ENCODE measurements at regions not wholly inside any gene's neighbourhood (a gene's known extent, or its start where the extent isn't known, plus 50 kb on each side); places are given as distances from the start of the nearest gene placed in this dataset.

DNA sequence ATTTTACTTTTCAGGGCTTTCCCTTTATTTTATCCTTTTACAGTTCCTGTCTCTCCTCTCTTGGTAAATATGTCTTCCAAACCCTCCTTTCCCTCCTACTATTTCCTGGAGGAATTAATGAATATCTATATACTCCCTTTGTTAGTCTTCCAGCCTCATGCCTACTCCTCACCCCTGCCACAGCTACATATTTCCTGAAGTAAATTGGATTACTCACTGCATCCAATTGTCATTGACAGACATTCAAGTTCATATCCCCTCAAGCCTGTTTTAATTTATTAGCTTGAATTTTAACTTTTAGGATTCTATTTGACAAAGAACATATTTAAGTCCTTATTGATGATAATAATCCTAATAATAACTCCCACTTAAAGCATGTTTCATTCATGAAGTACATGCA, 314.5 kb downstream of the TMEM161B start:
- TF ChIP-seq ZSCAN29 (IDR thresholded peaks at IDR 0.05): no peak
- no peak for TF ChIP-seq TARDBP (IDR thresholded peaks at IDR 0.05; ENCODE audit: borderline replicate concordance)
- TF ChIP-seq FOXM1 (IDR thresholded peaks at IDR 0.05; ENCODE audit: low read depth, low read length): no peak
- TF ChIP-seq, protein P1, sequence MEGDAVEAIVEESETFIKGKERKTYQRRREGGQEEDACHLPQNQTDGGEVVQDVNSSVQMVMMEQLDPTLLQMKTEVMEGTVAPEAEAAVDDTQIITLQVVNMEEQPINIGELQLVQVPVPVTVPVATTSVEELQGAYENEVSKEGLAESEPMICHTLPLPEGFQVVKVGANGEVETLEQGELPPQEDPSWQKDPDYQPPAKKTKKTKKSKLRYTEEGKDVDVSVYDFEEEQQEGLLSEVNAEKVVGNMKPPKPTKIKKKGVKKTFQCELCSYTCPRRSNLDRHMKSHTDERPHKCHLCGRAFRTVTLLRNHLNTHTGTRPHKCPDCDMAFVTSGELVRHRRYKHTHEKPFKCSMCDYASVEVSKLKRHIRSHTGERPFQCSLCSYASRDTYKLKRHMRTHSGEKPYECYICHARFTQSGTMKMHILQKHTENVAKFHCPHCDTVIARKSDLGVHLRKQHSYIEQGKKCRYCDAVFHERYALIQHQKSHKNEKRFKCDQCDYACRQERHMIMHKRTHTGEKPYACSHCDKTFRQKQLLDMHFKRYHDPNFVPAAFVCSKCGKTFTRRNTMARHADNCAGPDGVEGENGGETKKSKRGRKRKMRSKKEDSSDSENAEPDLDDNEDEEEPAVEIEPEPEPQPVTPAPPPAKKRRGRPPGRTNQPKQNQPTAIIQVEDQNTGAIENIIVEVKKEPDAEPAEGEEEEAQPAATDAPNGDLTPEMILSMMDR (IDR thresholded peaks at IDR 0.05 in 2 of 3, conservative IDR thresholded peaks at IDR 0.05 in 1 of 3; ENCODE audit: control insufficient read depth in 2 of 3, extremely low read depth in 1 of 3, insufficient read depth in 1 of 3, low read depth in 3 of 3, low read length in 3 of 3): no peak
- TF ChIP-seq ZNF592 (IDR thresholded peaks at IDR 0.05): no peak
- TF ChIP-seq EP300 (IDR thresholded peaks at IDR 0.05; ENCODE audit: borderline replicate concordance in 1 of 2, control insufficient read depth in 1 of 2, low read depth in 2 of 2, low read length in 2 of 2): no peak
- TF ChIP-seq, protein P2, sequence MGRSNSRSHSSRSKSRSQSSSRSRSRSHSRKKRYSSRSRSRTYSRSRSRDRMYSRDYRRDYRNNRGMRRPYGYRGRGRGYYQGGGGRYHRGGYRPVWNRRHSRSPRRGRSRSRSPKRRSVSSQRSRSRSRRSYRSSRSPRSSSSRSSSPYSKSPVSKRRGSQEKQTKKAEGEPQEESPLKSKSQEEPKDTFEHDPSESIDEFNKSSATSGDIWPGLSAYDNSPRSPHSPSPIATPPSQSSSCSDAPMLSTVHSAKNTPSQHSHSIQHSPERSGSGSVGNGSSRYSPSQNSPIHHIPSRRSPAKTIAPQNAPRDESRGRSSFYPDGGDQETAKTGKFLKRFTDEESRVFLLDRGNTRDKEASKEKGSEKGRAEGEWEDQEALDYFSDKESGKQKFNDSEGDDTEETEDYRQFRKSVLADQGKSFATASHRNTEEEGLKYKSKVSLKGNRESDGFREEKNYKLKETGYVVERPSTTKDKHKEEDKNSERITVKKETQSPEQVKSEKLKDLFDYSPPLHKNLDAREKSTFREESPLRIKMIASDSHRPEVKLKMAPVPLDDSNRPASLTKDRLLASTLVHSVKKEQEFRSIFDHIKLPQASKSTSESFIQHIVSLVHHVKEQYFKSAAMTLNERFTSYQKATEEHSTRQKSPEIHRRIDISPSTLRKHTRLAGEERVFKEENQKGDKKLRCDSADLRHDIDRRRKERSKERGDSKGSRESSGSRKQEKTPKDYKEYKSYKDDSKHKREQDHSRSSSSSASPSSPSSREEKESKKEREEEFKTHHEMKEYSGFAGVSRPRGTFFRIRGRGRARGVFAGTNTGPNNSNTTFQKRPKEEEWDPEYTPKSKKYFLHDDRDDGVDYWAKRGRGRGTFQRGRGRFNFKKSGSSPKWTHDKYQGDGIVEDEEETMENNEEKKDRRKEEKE (IDR thresholded peaks at IDR 0.05): no peak
- TF ChIP-seq SREBF2 (IDR thresholded peaks at IDR 0.05; ENCODE audit: low read length): no peak
- no peak for TF ChIP-seq SP1 (IDR thresholded peaks at IDR 0.05; ENCODE audit: low read depth, low read length)
- TF ChIP-seq, protein P3, sequence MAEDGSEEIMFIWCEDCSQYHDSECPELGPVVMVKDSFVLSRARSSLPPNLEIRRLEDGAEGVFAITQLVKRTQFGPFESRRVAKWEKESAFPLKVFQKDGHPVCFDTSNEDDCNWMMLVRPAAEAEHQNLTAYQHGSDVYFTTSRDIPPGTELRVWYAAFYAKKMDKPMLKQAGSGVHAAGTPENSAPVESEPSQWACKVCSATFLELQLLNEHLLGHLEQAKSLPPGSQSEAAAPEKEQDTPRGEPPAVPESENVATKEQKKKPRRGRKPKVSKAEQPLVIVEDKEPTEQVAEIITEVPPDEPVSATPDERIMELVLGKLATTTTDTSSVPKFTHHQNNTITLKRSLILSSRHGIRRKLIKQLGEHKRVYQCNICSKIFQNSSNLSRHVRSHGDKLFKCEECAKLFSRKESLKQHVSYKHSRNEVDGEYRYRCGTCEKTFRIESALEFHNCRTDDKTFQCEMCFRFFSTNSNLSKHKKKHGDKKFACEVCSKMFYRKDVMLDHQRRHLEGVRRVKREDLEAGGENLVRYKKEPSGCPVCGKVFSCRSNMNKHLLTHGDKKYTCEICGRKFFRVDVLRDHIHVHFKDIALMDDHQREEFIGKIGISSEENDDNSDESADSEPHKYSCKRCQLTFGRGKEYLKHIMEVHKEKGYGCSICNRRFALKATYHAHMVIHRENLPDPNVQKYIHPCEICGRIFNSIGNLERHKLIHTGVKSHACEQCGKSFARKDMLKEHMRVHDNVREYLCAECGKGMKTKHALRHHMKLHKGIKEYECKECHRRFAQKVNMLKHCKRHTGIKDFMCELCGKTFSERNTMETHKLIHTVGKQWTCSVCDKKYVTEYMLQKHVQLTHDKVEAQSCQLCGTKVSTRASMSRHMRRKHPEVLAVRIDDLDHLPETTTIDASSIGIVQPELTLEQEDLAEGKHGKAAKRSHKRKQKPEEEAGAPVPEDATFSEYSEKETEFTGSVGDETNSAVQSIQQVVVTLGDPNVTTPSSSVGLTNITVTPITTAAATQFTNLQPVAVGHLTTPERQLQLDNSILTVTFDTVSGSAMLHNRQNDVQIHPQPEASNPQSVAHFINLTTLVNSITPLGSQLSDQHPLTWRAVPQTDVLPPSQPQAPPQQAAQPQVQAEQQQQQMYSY (CRISPR knock-in tag; IDR thresholded peaks at IDR 0.05): no peak

All from GM12878 (cell line).